ENCODE measurements at regions not wholly inside any gene's neighbourhood (a gene's known extent, or its start where the extent isn't known, plus 50 kb on each side); places are given as distances from the start of the nearest gene placed in this dataset.
"Not testable (repeated sequence)": the region's sequence is repeated elsewhere in the genome, so short reads cannot be mapped to it uniquely, and the experiment has no call there.

- Histone ChIP-seq H3K27ac (no peak overlapping the region), H3K36me3 (no peaks in the 10 kb centered on the region), H3K9me3 (no peaks in the 10 kb centered on the region), H3K4me1 (no peaks in the 10 kb centered on the region), H3K4me3 (no peak overlapping the region), H3K27me3 (no peaks in the 10 kb centered on the region)
- TF ChIP-seq POLR2A (IDR thresholded peaks at IDR 0.05) (no peak), POLR2AphosphoS5 (IDR thresholded peaks at IDR 0.05) (no peak), CTCF (IDR thresholded peaks at IDR 0.05) (no peak)
- no peak for DNase-seq (ENCODE audit: low spot score in 2 of 2)
- intact Hi-C loops (cut with DNase I; ENCODE audit: low total_unique reads), result no loop called here
These were observed 603.4 kb upstream of the CNTN5 start for GRCh38 chr11:98417256-98417755.

GRCh38 chr11:98423933-98424332 is 596.8 kb upstream of the CNTN5 start:
- Histone ChIP-seq H3K27me3 (no peaks in the 10 kb centered on the region), H3K27ac (no peak overlapping the region), H3K4me1 (no peaks in the 10 kb centered on the region), H3K4me3 (no peak overlapping the region), H3K36me3 (no peaks in the 10 kb centered on the region), H3K9me3 (peaks cover 4 to 40% of the 10 kb centered on the region in 2 donors)
- TF ChIP-seq POLR2A (IDR thresholded peaks at IDR 0.05) (no peak), POLR2AphosphoS5 (IDR thresholded peaks at IDR 0.05) (no peak), CTCF (IDR thresholded peaks at IDR 0.05) (no peak)
- DNase-seq (ENCODE audit: low spot score in 2 of 2), result no peak
- intact Hi-C loops (cut with DNase I; ENCODE audit: low total_unique reads), result no loop called here

GRCh38 chr11:98424773-98425172 is 596.0 kb upstream of the CNTN5 start:
- H3K4me3 ChIP-seq; H3K4me1 ChIP-seq; intact Hi-C loops (cut with DNase I; ENCODE audit: low total_unique reads); H3K36me3 ChIP-seq; DNase-seq (ENCODE audit: low spot score in 2 of 2); H3K27me3 ChIP-seq; H3K27ac ChIP-seq: not testable (repeated sequence)
- peaks cover 4 to 45% of the 10 kb centered on the region in 2 donors for H3K9me3 ChIP-seq

- Histone ChIP-seq H3K4me1 (no peaks in the 10 kb centered on the region), H3K4me3 (no peak overlapping the region), H3K27me3 (no peaks in the 10 kb centered on the region), H3K36me3 (no peaks in the 10 kb centered on the region), H3K9me3 (peaks cover 0 to 32% of the 10 kb centered on the region in 2 donors), H3K27ac (no peak overlapping the region)
- intact Hi-C loops (cut with DNase I; ENCODE audit: low total_unique reads), result no loop called here
- TF ChIP-seq POLR2A (IDR thresholded peaks at IDR 0.05) (no peak), CTCF (IDR thresholded peaks at IDR 0.05) (no peak), POLR2AphosphoS5 (IDR thresholded peaks at IDR 0.05) (no peak)
- no peak for DNase-seq (ENCODE audit: low spot score in 2 of 2)
These were observed 589.0 kb upstream of the CNTN5 start for GRCh38 chr11:98431463-98432359.

GRCh38 chr11:98434296-98434695 is 586.5 kb upstream of the CNTN5 start:
- Histone ChIP-seq H3K27me3 (no peaks in the 10 kb centered on the region), H3K4me3 (no peak overlapping the region), H3K4me1 (no peaks in the 10 kb centered on the region), H3K9me3 (peaks cover 0 to 6% of the 10 kb centered on the region in 2 donors), H3K36me3 (no peaks in the 10 kb centered on the region), H3K27ac (no peak overlapping the region)
- no peak for DNase-seq (ENCODE audit: low spot score in 2 of 2)
- TF ChIP-seq POLR2AphosphoS5 (IDR thresholded peaks at IDR 0.05), result no peak
- TF ChIP-seq CTCF (IDR thresholded peaks at IDR 0.05), result no peak
- no peak for TF ChIP-seq POLR2A (IDR thresholded peaks at IDR 0.05)
- intact Hi-C loops (cut with DNase I; ENCODE audit: low total_unique reads), result no loop called here

Measured in breast epithelium (tissue), 4 donors.